OCI-LY7 (cell line): ENCODE measurements at regions not wholly inside any gene's neighbourhood (a gene's known extent, or its start where the extent isn't known, plus 50 kb on each side); places are given as distances from the start of the nearest gene placed in this dataset.

Experiments used
- BruUV-seq: library from RNA; stranded (reverse); fragments of 400-500 nt; replicated peaks from 2 replicates; lab custom pipeline; 2021; lab: Mats Ljungman, UMichigan
- CTCF ChIA-PET: fragments of 300-600 bp; sonication (Branson Sonifier 250); formaldehyde crosslinking; loops from one replicate; lab custom pipeline; 2022; ENCODE audit warnings: antibody characterized with exemption; ENCODE audit not compliant: unreplicated experiment; lab: Charles Lee
- POLR2A ChIA-PET: fragments of 300-600 bp; sonication (Branson Sonifier 250); formaldehyde crosslinking; loops from one replicate; lab custom pipeline; 2022; ENCODE audit warnings: antibody characterized with exemption; lab: Charles Lee
- DNase-seq: peaks from one replicate; pipeline ENCODE4 v3.0.0-alpha.2; 2015; ENCODE audit warnings: low spot score
- H2AFZ ChIP-seq: fragments of 200-600 bp; sonication (generic), shearing (Covaris generic); 2 replicates; pipeline ENCODE4 v1.6.1; 2014; ENCODE audit warnings: mild to moderate bottlenecking, antibody characterized with exemption, low read length, moderate library complexity
- H3K27ac ChIP-seq: fragments of 200-600 bp; sonication (generic); 2 replicates; pipeline ENCODE4 v1.5.1; 2014; ENCODE audit warnings: mixed run types, low read depth, mild to moderate bottlenecking, moderate library complexity, low read length, inconsistent platforms; ENCODE audit not compliant: poor library complexity, severe bottlenecking
- H3K36me3 ChIP-seq: fragments of 200-600 bp; sonication (generic); 2 replicates; pipeline ENCODE4 v1.6.1; 2014; ENCODE audit warnings: mild to moderate bottlenecking, antibody characterized with exemption, low read length, moderate library complexity, mixed read lengths; ENCODE audit not compliant: insufficient read depth
- H3K4me1 ChIP-seq: fragments of 200-600 bp; sonication (generic); 2 replicates; pipeline ENCODE4 v1.5.1; 2014; ENCODE audit warnings: mild to moderate bottlenecking, low read length; ENCODE audit not compliant: insufficient read depth, poor library complexity, severe bottlenecking
- H3K4me2 ChIP-seq: fragments of 200-600 bp; sonication (generic); 2 replicates; pipeline ENCODE4 v1.6.1; 2014; ENCODE audit warnings: mild to moderate bottlenecking, low read length
- H3K4me3 ChIP-seq: fragments of 200-600 bp; sonication (generic); 2 replicates; pipeline ENCODE4 v1.5.1; 2014; ENCODE audit warnings: mild to moderate bottlenecking, low read depth, low read length; ENCODE audit not compliant: poor library complexity, severe bottlenecking
- H3K79me2 ChIP-seq: fragments of 200-600 bp; sonication (generic); 2 replicates; pipeline ENCODE4 v1.6.1; 2016; ENCODE audit warnings: low read depth, mild to moderate bottlenecking, low read length, moderate library complexity, mixed read lengths; ENCODE audit not compliant: insufficient read depth
- H3K9me2 ChIP-seq: fragments of 200-600 bp; sonication (generic); 2 replicates; pipeline ENCODE4 v1.6.1; 2016; ENCODE audit warnings: mild to moderate bottlenecking, low read length, mixed read lengths; ENCODE audit not compliant: insufficient read depth
- H3K9me3 ChIP-seq: fragments of 200-600 bp; sonication (generic); 2 replicates; pipeline ENCODE4 v1.6.1; 2014; ENCODE audit warnings: mild to moderate bottlenecking, mixed run types, low read length, mixed read lengths
- H4K20me1 ChIP-seq: fragments of 200-600 bp; sonication (generic); 2 replicates; pipeline ENCODE4 v1.6.1; 2014; ENCODE audit warnings: mild to moderate bottlenecking, antibody characterized with exemption, low read length, moderate library complexity, mixed read lengths; ENCODE audit not compliant: insufficient read depth
- CTCF ChIP-seq: fragments of 200-600 bp; sonication (generic); conservative IDR thresholded peaks from 2 replicates; pipeline ENCODE4 v1.5.1; 2014; ENCODE audit warnings: mild to moderate bottlenecking, antibody characterized with exemption, low read length, moderate library complexity, mixed read lengths
- EZH2phosphoT487 ChIP-seq: fragments of 200-600 bp; sonication (generic); IDR thresholded peaks from 2 replicates; pipeline ENCODE4 v1.6.1; 2018; ENCODE audit warnings: low read depth, borderline replicate concordance, mild to moderate bottlenecking, mixed run types, antibody characterized with exemption, low read length, moderate library complexity, mixed read lengths
- intact Hi-C: fragments of 100-400 bp; cut with micrococcal nuclease; formaldehyde crosslinking; loops from one replicate; pipeline ENCODE4 v1.10.0; 2022; ENCODE audit not compliant: unreplicated experiment

- intact Hi-C loops: no loop called here
- no peak for TF ChIP-seq CTCF
- TF ChIP-seq EZH2phosphoT487: no peak
- Histone ChIP-seq H3K79me2 (no peaks in the 10 kb centered on the region), H4K20me1 (no peaks in the 10 kb centered on the region), H3K9me2 (no peaks in the 10 kb centered on the region), H3K4me2 (no peak overlapping the region), H3K4me1 (no peaks in the 10 kb centered on the region), H3K36me3 (no peaks in the 10 kb centered on the region), H3K27ac (no peak overlapping the region), H3K9me3 (no peaks in the 10 kb centered on the region), H3K4me3 (no peak overlapping the region), H2AFZ (no peak overlapping the region)
- DNase-seq: no peak
- POLR2A ChIA-PET: no interaction called here
- no TSS peak for BruUV-seq
- CTCF ChIA-PET: no interaction called here
These were observed 372.6 kb downstream of the VPS13C start for GRCh38 chr15:61687651-61688050.

DNA sequence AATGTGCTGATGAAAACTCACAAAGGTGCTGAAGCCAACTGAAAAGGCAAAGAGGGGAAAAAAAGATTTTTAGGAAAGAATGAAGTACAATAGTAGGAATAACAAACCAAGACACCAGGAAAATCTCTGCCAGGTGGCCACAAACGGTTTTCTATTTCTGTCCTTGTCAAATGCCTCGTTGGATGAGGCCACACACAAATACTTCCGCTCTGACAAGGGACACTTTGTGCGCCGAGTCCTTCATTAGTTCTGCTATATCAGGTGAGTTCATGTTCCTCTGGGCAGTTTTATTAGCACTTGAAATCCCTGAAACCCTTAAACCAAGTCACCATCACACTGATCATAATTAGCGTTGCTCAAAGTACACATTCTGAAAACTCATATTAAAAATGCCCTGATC is 373.1 kb downstream of the VPS13C start:
- Histone ChIP-seq H3K79me2 (no peaks in the 10 kb centered on the region), H3K27ac (no peak overlapping the region), H3K9me3 (no peaks in the 10 kb centered on the region), H3K4me1 (no peaks in the 10 kb centered on the region), H3K4me3 (no peak overlapping the region), H4K20me1 (no peaks in the 10 kb centered on the region), H3K9me2 (no peaks in the 10 kb centered on the region), H2AFZ (no peak overlapping the region), H3K4me2 (no peak overlapping the region), H3K36me3 (no peaks in the 10 kb centered on the region)
- no peak for TF ChIP-seq EZH2phosphoT487
- TF ChIP-seq CTCF: no peak
- intact Hi-C loops: no loop called here
- POLR2A ChIA-PET: no interaction called here
- CTCF ChIA-PET: no interaction called here
- BruUV-seq: no TSS peak
- no peak for DNase-seq

DNA sequence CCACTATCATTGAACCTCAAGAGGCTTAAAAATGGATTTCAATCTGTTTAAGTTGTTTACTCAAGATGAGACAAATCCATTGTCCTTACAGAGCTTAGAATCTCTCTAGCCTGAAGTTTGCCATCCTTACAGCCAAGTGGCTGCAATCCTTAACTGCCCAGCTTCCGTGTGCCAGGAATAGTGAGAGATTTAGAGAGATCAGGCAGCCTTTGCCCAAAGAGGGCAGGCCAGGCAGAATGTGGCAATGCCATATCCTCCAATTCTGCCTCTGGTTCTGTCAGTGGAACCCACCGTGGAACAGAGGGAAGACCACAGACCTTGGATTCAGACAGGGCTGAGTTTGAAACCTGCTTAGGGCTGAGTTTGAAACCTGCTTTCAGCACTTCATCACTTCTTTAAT is 374.3 kb downstream of the VPS13C start:
- CTCF ChIA-PET: no interaction called here
- Histone ChIP-seq H3K9me3 (no peaks in the 10 kb centered on the region), H3K79me2 (no peaks in the 10 kb centered on the region), H3K36me3 (no peaks in the 10 kb centered on the region), H3K4me1 (no peaks in the 10 kb centered on the region), H3K27ac (no peak overlapping the region), H3K4me2 (no peak overlapping the region), H3K4me3 (no peak overlapping the region), H2AFZ (no peak overlapping the region), H4K20me1 (no peaks in the 10 kb centered on the region), H3K9me2 (no peaks in the 10 kb centered on the region)
- BruUV-seq: no TSS peak
- intact Hi-C loops: no loop called here
- no peak for DNase-seq
- no peak for TF ChIP-seq CTCF
- TF ChIP-seq EZH2phosphoT487: no peak
- POLR2A ChIA-PET: no interaction called here
